ENCODE measurements at regions not wholly inside any gene's neighbourhood (a gene's known extent, or its start where the extent isn't known, plus 50 kb on each side); places are given as distances from the start of the nearest gene placed in this dataset.

DNA sequence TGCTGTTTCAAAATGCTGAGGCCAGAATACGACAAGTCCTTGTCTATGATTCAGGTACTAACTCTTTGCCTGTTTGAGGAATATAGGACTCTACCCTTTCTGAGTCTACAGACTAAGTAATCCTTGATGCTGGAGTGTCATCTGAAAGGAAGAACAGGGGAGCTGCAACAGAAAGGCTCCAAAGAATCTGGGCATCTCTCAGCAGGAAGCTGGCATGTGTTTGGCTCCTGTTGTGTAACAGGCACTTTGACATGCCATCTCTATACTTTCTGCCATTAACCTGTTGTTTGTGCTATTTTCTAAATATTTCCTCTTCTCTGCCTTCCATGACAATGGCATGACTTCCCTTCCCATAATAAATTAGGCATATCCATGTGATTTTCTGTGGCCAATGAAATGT is 409.5 kb downstream of the ADRA2A start:
- H3K4me3 Mint-ChIP-seq = no peak overlapping the region

GRCh38 chr10:111488668-111489067 is 411.8 kb downstream of the ADRA2A start:
- peaks cover 42% of the 10 kb centered on the region for H3K9me3 Mint-ChIP-seq
- H3K36me3 Mint-ChIP-seq (ENCODE audit: low read depth) = no peaks in the 10 kb centered on the region
- H3K27ac Mint-ChIP-seq = no peak overlapping the region
- no peaks in the 10 kb centered on the region for H3K4me1 Mint-ChIP-seq (ENCODE audit: low read depth)
- H3K27me3 Mint-ChIP-seq = peaks cover 5% of the 10 kb centered on the region
- DNase-seq = no peak
- no peak overlapping the region for H3K4me3 Mint-ChIP-seq

More for the DNA sequence above, 409.5 kb downstream of the ADRA2A start:
- H3K27me3 Mint-ChIP-seq = peaks cover 5% of the 10 kb centered on the region
- H3K36me3 Mint-ChIP-seq (ENCODE audit: low read depth) = no peaks in the 10 kb centered on the region
- no peaks in the 10 kb centered on the region for H3K4me1 Mint-ChIP-seq (ENCODE audit: low read depth)
- H3K9me3 Mint-ChIP-seq = peaks cover 29% of the 10 kb centered on the region
- no peak for DNase-seq
- H3K27ac Mint-ChIP-seq = no peak overlapping the region

DNA sequence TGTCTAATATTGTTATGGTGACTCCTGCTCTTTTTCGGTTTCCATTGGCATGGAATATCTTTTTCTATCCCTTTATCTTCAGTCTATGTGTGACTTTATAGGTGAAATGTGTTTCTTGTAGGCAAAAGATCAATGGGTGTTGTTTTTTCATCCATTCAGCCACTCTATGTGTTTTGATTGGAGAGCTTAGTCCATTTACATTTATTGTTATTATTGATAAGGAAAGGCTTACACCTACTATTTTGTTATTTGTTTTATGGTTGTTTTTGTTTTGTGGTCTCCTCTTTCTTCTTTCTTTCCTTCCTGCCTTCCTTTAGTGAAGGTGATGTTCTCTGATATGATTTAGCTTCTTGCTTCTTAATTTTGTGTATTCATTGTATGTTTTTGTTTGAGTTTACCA is 414.3 kb downstream of the ADRA2A start:
- Mint-ChIP-seq H3K27ac (no peak overlapping the region), H3K9me3 (peaks cover 42% of the 10 kb centered on the region), H3K4me1 (ENCODE audit: low read depth) (no peaks in the 10 kb centered on the region), H3K4me3 (no peak overlapping the region), H3K36me3 (ENCODE audit: low read depth) (no peaks in the 10 kb centered on the region), H3K27me3 (peaks cover 16% of the 10 kb centered on the region)
- no peak for DNase-seq

DNA sequence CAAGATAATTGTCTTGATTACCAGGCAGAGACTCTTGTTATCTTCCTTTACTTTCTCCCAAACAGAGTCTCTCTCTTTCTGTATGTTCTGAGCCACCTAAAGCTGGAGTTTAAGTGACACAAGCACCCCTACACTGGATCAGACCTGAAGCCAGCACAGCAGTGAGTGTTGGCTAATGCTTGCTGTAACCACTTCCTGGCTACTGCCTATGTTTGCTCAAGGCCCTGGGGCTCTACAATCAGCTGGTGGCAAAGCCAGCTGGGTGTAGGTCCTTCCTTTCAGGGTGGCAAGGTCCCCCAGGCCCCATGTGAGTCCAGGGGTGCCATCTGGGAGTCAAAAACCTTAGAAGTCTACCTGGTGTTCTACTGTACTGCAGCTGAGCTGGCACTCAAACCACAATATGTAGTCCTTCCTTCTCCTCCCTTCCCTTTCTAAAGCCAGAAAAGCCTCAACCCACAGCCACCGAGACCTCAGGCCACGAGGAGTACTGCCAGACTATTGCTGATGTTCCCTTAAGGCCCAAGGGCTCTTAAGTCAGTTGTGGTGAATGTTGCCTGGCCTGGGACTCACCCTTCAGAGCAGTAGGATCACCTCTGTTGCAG is 416.3 kb downstream of the ADRA2A start:
- Mint-ChIP-seq H3K4me3 (no peak overlapping the region), H3K27me3 (peaks cover 18% of the 10 kb centered on the region), H3K36me3 (ENCODE audit: low read depth) (no peaks in the 10 kb centered on the region), H3K9me3 (peaks cover 34% of the 10 kb centered on the region), H3K27ac (no peak overlapping the region), H3K4me1 (ENCODE audit: low read depth) (no peaks in the 10 kb centered on the region)
- DNase-seq = no peak

DNA sequence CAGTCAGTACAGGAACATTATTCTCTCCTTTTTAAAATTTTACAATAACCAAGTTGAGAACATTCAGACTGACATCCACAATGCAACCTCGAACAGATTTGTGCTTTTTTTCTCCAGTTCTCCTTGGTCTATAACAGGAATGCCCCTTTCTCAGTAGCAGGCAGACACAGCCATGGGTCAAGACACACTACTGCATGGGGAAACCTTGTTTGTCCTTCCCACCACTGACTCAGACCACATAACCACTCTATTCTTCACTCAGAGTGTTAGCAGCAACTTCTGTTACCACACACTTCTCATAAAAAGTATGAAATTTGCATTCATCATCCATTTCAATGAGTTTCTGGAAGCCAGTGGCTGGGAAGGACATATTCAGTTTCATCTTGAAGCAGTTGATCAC is 421.7 kb downstream of the ADRA2A start:
- no peak overlapping the region for H3K4me3 Mint-ChIP-seq
- no peaks in the 10 kb centered on the region for H3K36me3 Mint-ChIP-seq (ENCODE audit: low read depth)
- H3K27ac Mint-ChIP-seq = no peak overlapping the region
- H3K4me1 Mint-ChIP-seq (ENCODE audit: low read depth) = no peaks in the 10 kb centered on the region
- peaks cover 23% of the 10 kb centered on the region for H3K27me3 Mint-ChIP-seq
- no peaks in the 10 kb centered on the region for H3K9me3 Mint-ChIP-seq
- DNase-seq = no peak

DNA sequence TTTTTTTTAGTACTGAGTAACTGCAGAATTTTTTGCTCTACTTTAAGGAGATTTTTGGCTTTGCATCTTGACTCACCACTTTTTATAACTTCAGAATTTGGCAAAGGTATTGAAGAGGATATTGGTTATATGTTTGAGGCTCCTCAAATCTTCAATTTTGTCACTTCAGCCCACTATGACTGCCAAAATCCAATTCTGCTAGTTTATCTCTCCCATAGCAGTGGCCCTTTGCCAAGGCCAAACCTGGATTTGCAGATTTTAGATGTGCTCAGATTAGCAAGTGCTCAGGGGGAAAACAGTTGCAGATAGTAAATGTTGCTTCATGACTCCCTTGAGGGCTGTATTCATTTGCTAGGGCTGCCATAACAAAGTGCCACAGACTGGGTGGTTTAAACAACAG is 427.5 kb downstream of the ADRA2A start:
- H3K27ac Mint-ChIP-seq = no peak overlapping the region
- no peaks in the 10 kb centered on the region for H3K9me3 Mint-ChIP-seq
- no peak for DNase-seq
- H3K4me1 Mint-ChIP-seq (ENCODE audit: low read depth) = no peaks in the 10 kb centered on the region
- H3K36me3 Mint-ChIP-seq (ENCODE audit: low read depth) = no peaks in the 10 kb centered on the region
- no peak overlapping the region for H3K4me3 Mint-ChIP-seq
- H3K27me3 Mint-ChIP-seq = peaks cover 6% of the 10 kb centered on the region

GRCh38 chr10:111506266-111507034 is 429.6 kb downstream of the ADRA2A start:
- H3K4me1 Mint-ChIP-seq (ENCODE audit: low read depth) = no peaks in the 10 kb centered on the region
- no peaks in the 10 kb centered on the region for H3K9me3 Mint-ChIP-seq
- H3K27me3 Mint-ChIP-seq = peaks cover 14% of the 10 kb centered on the region
- no peaks in the 10 kb centered on the region for H3K36me3 Mint-ChIP-seq (ENCODE audit: low read depth)
- no peak overlapping the region for H3K27ac Mint-ChIP-seq
- no peak for DNase-seq
- H3K4me3 Mint-ChIP-seq = no peak overlapping the region

DNA sequence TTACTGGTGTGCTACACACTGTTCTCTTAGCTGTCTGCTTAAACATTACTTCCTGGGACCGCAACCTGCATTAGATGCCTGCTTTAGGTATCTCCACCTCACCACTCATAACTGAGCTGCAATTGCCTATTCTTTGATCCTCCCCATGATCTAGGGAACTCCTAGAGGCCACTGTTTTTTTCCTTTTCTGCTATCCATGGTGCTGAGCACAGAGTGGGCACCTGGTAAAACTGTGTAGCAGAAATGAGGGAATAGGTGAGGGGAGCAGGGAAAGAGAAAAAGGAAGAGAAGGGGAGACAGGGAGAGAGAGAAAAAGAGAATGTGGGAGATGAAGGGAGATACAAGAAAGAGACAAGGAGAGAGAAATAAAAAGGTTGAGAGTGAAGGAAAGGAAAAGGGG is 434.9 kb downstream of the ADRA2A start:
- no peaks in the 10 kb centered on the region for H3K36me3 Mint-ChIP-seq (ENCODE audit: low read depth)
- peaks cover 17% of the 10 kb centered on the region for H3K27me3 Mint-ChIP-seq
- no peaks in the 10 kb centered on the region for H3K9me3 Mint-ChIP-seq
- H3K4me1 Mint-ChIP-seq (ENCODE audit: low read depth) = no peaks in the 10 kb centered on the region
- no peak overlapping the region for H3K27ac Mint-ChIP-seq
- no peak for DNase-seq
- H3K4me3 Mint-ChIP-seq = no peak overlapping the region

- no peak overlapping the region for H3K4me3 Mint-ChIP-seq
- H3K36me3 Mint-ChIP-seq (ENCODE audit: low read depth) = no peaks in the 10 kb centered on the region
- no peaks in the 10 kb centered on the region for H3K9me3 Mint-ChIP-seq
- DNase-seq = no peak
- peaks cover 5% of the 10 kb centered on the region for H3K27me3 Mint-ChIP-seq
- no peak overlapping the region for H3K27ac Mint-ChIP-seq
- H3K4me1 Mint-ChIP-seq (ENCODE audit: low read depth) = no peaks in the 10 kb centered on the region
These were observed 438.4 kb downstream of the ADRA2A start for GRCh38 chr10:111515264-111515663.

DNA sequence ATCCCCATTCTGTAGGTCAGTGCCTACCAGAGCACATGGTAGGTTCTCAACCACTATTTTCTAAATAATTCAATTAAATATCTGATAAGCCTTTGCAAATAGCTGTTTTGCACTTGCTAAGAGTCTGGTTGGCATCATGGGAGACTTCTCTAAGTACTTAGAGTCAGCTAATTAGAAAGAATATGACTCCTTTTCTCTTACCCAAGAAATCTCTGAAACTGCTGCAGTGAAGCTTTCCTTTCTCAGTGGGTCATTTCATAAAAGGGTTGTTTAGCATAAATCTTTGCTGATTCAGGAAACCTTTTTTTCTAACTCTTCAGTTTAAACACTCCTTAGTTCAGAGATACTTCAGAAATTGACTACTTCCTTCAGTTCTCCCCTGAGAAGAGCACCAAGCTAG is 438.9 kb downstream of the ADRA2A start:
- no peaks in the 10 kb centered on the region for H3K36me3 Mint-ChIP-seq (ENCODE audit: low read depth)
- H3K4me1 Mint-ChIP-seq (ENCODE audit: low read depth) = no peaks in the 10 kb centered on the region
- no peak for DNase-seq
- H3K27ac Mint-ChIP-seq = no peak overlapping the region
- peaks cover 3% of the 10 kb centered on the region for H3K27me3 Mint-ChIP-seq
- no peak overlapping the region for H3K4me3 Mint-ChIP-seq
- H3K9me3 Mint-ChIP-seq = no peaks in the 10 kb centered on the region

DNA sequence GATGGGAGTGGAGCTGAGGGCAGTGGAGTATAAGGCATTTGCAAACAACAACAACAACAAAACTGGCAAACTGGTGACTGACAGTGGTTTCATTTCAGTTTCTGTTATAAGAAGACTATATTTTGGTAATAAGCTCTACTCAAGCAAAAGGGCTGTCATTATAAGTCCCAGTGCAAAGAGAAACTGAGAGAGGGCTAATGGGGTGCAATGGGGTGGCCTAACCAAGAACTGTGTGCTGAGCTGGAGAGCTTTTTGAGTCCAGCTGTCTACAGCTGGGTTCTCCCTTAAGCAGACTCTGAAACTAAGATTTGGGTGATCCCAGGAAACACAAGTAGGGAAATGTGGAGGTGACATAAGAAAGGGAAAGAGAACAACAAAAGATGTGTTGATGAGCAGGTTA is 439.3 kb downstream of the ADRA2A start:
- no peaks in the 10 kb centered on the region for H3K36me3 Mint-ChIP-seq (ENCODE audit: low read depth)
- H3K4me3 Mint-ChIP-seq = no peak overlapping the region
- no peaks in the 10 kb centered on the region for H3K4me1 Mint-ChIP-seq (ENCODE audit: low read depth)
- H3K27ac Mint-ChIP-seq = no peak overlapping the region
- DNase-seq = no peak
- H3K9me3 Mint-ChIP-seq = no peaks in the 10 kb centered on the region
- H3K27me3 Mint-ChIP-seq = peaks cover 3% of the 10 kb centered on the region

DNA sequence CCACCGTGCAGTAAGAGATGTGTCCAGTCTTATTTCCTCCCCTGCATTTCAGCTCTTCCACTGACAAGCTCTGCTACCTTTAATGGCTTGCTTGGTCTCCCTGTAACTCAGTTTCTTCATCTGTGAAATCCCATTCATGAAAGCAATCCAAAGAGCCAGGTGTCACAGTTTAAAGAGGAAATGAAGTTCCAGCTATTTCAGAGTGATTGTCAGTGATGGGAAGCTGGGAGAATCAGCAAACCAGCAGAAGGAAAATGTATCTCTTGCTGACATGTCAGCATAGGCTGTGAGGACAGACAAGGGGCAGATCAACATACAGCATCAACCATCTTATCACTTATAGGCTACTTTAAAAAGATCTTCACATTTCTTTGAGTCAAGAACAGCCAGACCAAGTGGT is 445.3 kb downstream of the ADRA2A start:
- peaks cover 5% of the 10 kb centered on the region for H3K27me3 Mint-ChIP-seq
- no peak overlapping the region for H3K4me3 Mint-ChIP-seq
- no peak overlapping the region for H3K27ac Mint-ChIP-seq
- no peaks in the 10 kb centered on the region for H3K4me1 Mint-ChIP-seq (ENCODE audit: low read depth)
- H3K36me3 Mint-ChIP-seq (ENCODE audit: low read depth) = no peaks in the 10 kb centered on the region
- no peaks in the 10 kb centered on the region for H3K9me3 Mint-ChIP-seq
- DNase-seq = no peak

DNA sequence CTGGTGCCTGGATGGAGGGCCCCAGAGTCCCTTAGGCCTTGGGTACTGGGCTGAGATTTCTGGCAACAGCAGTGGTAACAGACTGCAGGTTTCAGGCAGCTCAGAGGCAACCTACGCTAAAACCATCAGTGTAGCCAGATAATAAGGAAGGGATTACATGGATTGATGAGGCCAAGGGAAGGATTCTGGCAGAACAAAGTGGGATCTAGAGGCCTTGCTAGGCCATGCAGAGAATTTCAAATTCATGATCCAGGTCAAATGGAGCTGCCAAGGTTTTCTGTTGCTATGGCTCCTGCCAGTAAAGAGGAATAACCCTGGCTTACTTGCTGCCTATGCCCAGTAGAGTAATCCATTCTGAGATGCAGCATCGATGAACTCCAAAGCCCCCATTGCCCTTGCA is 445.7 kb downstream of the ADRA2A start:
- no peaks in the 10 kb centered on the region for H3K9me3 Mint-ChIP-seq
- DNase-seq = no peak

GRCh38 chr10:111523016-111523415 is 446.2 kb downstream of the ADRA2A start:
- Mint-ChIP-seq H3K36me3 (ENCODE audit: low read depth) (no peaks in the 10 kb centered on the region), H3K9me3 (no peaks in the 10 kb centered on the region), H3K4me1 (ENCODE audit: low read depth) (no peaks in the 10 kb centered on the region), H3K27ac (no peak overlapping the region), H3K4me3 (no peak overlapping the region), H3K27me3 (peaks cover 7% of the 10 kb centered on the region)
- DNase-seq = no peak

More for the DNA sequence above, 445.7 kb downstream of the ADRA2A start:
- peaks cover 7% of the 10 kb centered on the region for H3K27me3 Mint-ChIP-seq
- H3K4me1 Mint-ChIP-seq (ENCODE audit: low read depth) = no peaks in the 10 kb centered on the region
- H3K27ac Mint-ChIP-seq = no peak overlapping the region
- no peak overlapping the region for H3K4me3 Mint-ChIP-seq
- H3K36me3 Mint-ChIP-seq (ENCODE audit: low read depth) = no peaks in the 10 kb centered on the region

- H3K4me1 Mint-ChIP-seq (ENCODE audit: low read depth) = no peaks in the 10 kb centered on the region
- DNase-seq = no peak
- H3K9me3 Mint-ChIP-seq = no peaks in the 10 kb centered on the region
- H3K27ac Mint-ChIP-seq = no peak overlapping the region
- H3K36me3 Mint-ChIP-seq (ENCODE audit: low read depth) = no peaks in the 10 kb centered on the region
- no peak overlapping the region for H3K4me3 Mint-ChIP-seq
- H3K27me3 Mint-ChIP-seq = peaks cover 7% of the 10 kb centered on the region
These were observed 447.3 kb downstream of the ADRA2A start for GRCh38 chr10:111524134-111524533.

Measured in activated T-cell treated with anti-CD3 and anti-CD28 coated beads, Interleukin-2, amount 50 U/mL, for 24 hours (primary cell).